ENCODE measurements at regions not wholly inside any gene's neighbourhood (a gene's known extent, or its start where the extent isn't known, plus 50 kb on each side); places are given as distances from the start of the nearest gene placed in this dataset.

DNA sequence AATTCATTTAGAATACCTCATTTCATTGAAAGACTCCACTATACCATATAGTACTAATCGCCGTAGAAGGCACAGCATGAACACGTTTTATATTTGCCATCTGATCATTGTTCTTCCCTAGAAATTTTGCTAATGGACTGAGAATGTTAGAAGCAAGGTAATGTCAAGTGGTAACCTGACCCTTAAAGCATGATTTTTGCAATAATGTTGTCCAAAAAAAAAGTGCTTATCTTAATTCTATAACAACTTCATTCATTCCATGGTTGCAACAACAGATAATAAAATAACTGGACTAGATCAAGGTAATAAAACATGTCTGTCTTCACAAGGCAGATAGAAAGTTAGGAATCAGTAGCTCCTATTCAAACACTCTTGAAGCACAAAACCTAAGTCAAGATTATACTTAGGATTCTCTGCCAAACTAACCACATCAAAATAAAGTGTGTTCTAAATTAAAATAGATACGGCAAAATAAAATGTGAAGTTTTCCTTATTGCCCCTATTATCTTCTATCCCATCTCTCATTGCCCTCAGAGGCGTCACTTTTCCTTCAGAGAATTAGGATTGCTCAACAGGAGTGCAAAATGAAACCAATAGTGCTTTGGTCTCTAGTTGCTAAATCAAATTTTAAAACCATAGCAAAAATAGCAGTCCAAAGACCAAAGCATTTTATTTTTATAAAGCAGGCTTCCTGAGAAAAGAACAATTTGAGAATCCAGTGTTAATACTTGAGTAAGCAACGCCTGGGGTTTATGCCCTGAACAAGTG, 317.4 kb upstream of the UBE2E2 start:
- TF ChIP-seq, protein P1, sequence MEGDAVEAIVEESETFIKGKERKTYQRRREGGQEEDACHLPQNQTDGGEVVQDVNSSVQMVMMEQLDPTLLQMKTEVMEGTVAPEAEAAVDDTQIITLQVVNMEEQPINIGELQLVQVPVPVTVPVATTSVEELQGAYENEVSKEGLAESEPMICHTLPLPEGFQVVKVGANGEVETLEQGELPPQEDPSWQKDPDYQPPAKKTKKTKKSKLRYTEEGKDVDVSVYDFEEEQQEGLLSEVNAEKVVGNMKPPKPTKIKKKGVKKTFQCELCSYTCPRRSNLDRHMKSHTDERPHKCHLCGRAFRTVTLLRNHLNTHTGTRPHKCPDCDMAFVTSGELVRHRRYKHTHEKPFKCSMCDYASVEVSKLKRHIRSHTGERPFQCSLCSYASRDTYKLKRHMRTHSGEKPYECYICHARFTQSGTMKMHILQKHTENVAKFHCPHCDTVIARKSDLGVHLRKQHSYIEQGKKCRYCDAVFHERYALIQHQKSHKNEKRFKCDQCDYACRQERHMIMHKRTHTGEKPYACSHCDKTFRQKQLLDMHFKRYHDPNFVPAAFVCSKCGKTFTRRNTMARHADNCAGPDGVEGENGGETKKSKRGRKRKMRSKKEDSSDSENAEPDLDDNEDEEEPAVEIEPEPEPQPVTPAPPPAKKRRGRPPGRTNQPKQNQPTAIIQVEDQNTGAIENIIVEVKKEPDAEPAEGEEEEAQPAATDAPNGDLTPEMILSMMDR (IDR thresholded peaks at IDR 0.05), result no peak
- TF ChIP-seq ZFX (IDR thresholded peaks at IDR 0.05; ENCODE audit: borderline replicate concordance), result no peak

Measured in 22Rv1 (cell line).